Effector memory CD8-positive, alpha-beta T cell (primary cell): ENCODE measurements at regions not wholly inside any gene's neighbourhood (a gene's known extent, or its start where the extent isn't known, plus 50 kb on each side); places are given as distances from the start of the nearest gene placed in this dataset.

Experiments used
- ATAC-seq: fragments of 150-1000 bp; cut with Tn5 transposase; replicated peaks from 2 replicates; pipeline ENCODE4 v1.10.0; 2021; ENCODE audit warnings: mild to moderate bottlenecking, moderate library complexity
- DNase-seq, 3 experiments: peaks; one replicate each; pipeline ENCODE4 v3.0.0; 2021
- H3K27ac Mint-ChIP-seq, 2 donors: one replicate each; pipeline ENCODE4 v1.8.0; 2022; ENCODE audit warnings: mild to moderate bottlenecking in 2 of 2, mixed read lengths in 2 of 2, moderate library complexity in 2 of 2
- H3K27me3 Mint-ChIP-seq, 2 donors: one replicate each; pipeline ENCODE4 v1.8.0; 2022; ENCODE audit warnings: mixed read lengths in 2 of 2
- H3K36me3 Mint-ChIP-seq: one replicate; pipeline ENCODE4 v1.8.0; 2022; ENCODE audit warnings: mild to moderate bottlenecking, moderate library complexity, mixed read lengths; ENCODE audit not compliant: insufficient read depth
- H3K4me1 Mint-ChIP-seq, 2 donors: one replicate each; pipeline ENCODE4 v1.8.0; 2022; ENCODE audit warnings: low read depth in 2 of 2, mixed read lengths in 2 of 2
- H3K4me3 Mint-ChIP-seq, 2 donors: one replicate each; pipeline ENCODE4 v1.8.0; 2022; ENCODE audit warnings: mild to moderate bottlenecking in 2 of 2, mixed read lengths in 2 of 2, moderate library complexity in 2 of 2
- H3K9me3 Mint-ChIP-seq, 2 donors: one replicate each; pipeline ENCODE4 v1.8.0; 2022; ENCODE audit warnings: mixed read lengths in 2 of 2

- H3K27me3 Mint-ChIP-seq = no peaks in the 10 kb centered on the region
- ATAC-seq (no peak), DNase-seq (no peak)
- H3K4me1 Mint-ChIP-seq = no peaks in the 10 kb centered on the region
- H3K4me3 Mint-ChIP-seq = no peak overlapping the region
- H3K27ac Mint-ChIP-seq = peak overlapping the region in 1 of 2 donors; percentile 41
- H3K36me3 Mint-ChIP-seq = no peaks in the 10 kb centered on the region
- no peaks in the 10 kb centered on the region for H3K9me3 Mint-ChIP-seq
Measured at GRCh38 chr2:113838744-113839444, 51.0 kb upstream of the ACTR3 start.

GRCh38 chr2:113838277-113838676 lies 51.6 kb upstream of the ACTR3 start:
- H3K36me3 Mint-ChIP-seq = no peaks in the 10 kb centered on the region
- DNase-seq (no peak), ATAC-seq (no peak)
- H3K27ac Mint-ChIP-seq = no peak overlapping the region
- no peaks in the 10 kb centered on the region for H3K27me3 Mint-ChIP-seq
- no peak overlapping the region for H3K4me3 Mint-ChIP-seq
- no peaks in the 10 kb centered on the region for H3K4me1 Mint-ChIP-seq
- H3K9me3 Mint-ChIP-seq = no peaks in the 10 kb centered on the region

DNA sequence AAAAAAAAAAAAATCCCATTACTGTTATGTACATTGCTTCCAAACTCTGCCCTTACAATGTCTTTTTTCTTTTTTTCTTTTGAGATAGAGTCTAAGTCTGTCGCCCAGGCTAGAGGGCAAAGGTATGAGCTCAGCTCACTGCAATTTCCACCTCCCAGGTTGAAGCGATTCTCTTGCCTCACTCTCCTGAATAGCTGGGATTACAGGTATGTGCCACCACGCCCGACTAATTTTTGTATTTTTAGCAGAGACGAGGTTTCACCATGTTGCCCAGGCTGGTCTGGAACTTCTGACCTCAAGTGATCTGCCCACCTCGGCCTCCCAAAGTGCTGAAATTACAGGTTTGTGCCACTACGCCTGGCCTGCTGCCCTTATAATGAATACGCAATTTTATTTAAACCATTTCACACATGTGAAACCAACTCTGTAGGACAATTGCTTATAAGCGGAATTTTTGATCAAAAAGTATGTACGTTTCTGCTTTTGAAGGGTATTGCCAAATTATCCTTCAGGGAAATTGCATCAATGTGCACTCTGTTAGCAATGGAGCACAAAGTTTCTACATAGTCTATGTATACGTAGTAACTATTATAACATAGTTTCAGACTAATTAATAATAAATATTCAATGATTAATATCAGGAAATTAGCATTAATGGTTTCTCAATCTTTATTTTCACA lies 55.7 kb upstream of the ACTR3 start:
- Mint-ChIP-seq H3K27me3 (no peaks in the 10 kb centered on the region), H3K36me3 (no peaks in the 10 kb centered on the region), H3K4me1 (no peaks in the 10 kb centered on the region), H3K4me3 (no peak overlapping the region), H3K9me3 (no peaks in the 10 kb centered on the region), H3K27ac (no peak overlapping the region)
- no peak for DNase-seq
- ATAC-seq = no peak

GRCh38 chr2:113832795-113833290 lies 57.0 kb upstream of the ACTR3 start:
- no peaks in the 10 kb centered on the region for H3K4me1 Mint-ChIP-seq
- H3K36me3 Mint-ChIP-seq = no peaks in the 10 kb centered on the region
- no peaks in the 10 kb centered on the region for H3K9me3 Mint-ChIP-seq
- no peak for ATAC-seq
- H3K4me3 Mint-ChIP-seq = no peak overlapping the region
- no peak overlapping the region for H3K27ac Mint-ChIP-seq
- DNase-seq = no peak
- no peaks in the 10 kb centered on the region for H3K27me3 Mint-ChIP-seq

DNA sequence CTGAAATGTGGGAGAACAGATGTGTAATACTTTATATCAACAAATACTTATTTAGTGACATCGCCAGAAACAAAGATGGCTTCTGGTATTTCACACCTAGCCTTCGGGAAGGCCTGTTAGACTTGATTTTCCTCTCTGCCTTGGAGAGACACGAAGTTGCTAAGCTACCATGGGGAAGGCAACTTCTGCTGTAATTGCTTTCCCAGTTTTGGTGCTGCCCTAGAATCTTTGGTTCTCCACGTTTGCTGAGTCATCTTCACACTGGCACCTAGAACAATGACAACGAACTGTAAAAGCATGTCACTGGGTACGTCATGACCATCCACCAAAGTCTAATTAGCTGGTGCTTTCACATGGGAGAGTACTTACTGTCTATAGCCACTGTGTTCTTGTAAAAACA lies 58.7 kb upstream of the ACTR3 start:
- Mint-ChIP-seq H3K27me3 (no peaks in the 10 kb centered on the region), H3K9me3 (no peaks in the 10 kb centered on the region), H3K4me3 (no peak overlapping the region), H3K36me3 (no peaks in the 10 kb centered on the region), H3K27ac (no peak overlapping the region), H3K4me1 (no peaks in the 10 kb centered on the region)
- no peak for DNase-seq
- no peak for ATAC-seq

- Mint-ChIP-seq H3K27me3 (no peaks in the 10 kb centered on the region), H3K36me3 (no peaks in the 10 kb centered on the region), H3K4me3 (no peak overlapping the region), H3K27ac (no peak overlapping the region), H3K9me3 (no peaks in the 10 kb centered on the region), H3K4me1 (no peaks in the 10 kb centered on the region)
- ATAC-seq = no peak
- DNase-seq = no peak
Measured at GRCh38 chr2:113829761-113830160, 60.1 kb upstream of the ACTR3 start.

- H3K27ac Mint-ChIP-seq = no peak overlapping the region
- ATAC-seq = no peak
- H3K9me3 Mint-ChIP-seq = no peaks in the 10 kb centered on the region
- no peak for DNase-seq
- H3K36me3 Mint-ChIP-seq = no peaks in the 10 kb centered on the region
- no peaks in the 10 kb centered on the region for H3K4me1 Mint-ChIP-seq
- no peak overlapping the region for H3K4me3 Mint-ChIP-seq
- no peaks in the 10 kb centered on the region for H3K27me3 Mint-ChIP-seq
Measured at GRCh38 chr2:113829270-113829669, 60.6 kb upstream of the ACTR3 start.

DNA sequence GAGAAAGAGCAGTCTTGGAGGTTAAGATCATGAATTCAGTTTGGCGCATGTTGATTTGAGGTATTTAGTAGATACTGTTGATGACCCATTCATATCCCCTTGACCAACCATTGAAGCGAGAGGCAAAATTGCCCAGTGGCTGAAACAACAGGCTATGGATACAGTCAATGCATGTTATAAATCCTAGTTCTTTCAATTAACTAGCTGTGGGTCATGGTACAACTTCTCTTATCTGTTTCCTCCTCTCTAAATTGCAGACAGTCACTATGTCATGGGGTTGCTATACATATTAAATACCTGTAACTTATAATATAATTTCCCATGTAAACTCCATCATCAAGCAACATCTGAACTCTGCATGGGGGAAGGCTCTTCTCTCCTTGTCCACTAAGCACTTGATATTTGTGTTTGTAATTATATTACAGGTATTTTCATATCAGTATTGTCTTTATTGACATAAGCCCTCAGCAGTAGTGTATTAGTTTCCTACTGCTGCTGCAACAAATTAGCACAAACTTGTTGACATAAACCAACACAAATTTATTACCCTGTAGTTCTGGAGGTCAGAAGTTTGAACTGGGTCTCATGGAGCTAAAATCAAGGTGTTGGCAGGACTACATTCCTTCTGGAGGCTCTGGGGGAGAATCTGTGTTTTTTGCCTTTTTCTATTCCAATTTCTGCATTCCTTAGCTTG lies 61.7 kb upstream of the ACTR3 start:
- H3K9me3 Mint-ChIP-seq = no peaks in the 10 kb centered on the region
- no peaks in the 10 kb centered on the region for H3K4me1 Mint-ChIP-seq
- H3K36me3 Mint-ChIP-seq = no peaks in the 10 kb centered on the region
- H3K4me3 Mint-ChIP-seq = no peak overlapping the region
- no peaks in the 10 kb centered on the region for H3K27me3 Mint-ChIP-seq
- H3K27ac Mint-ChIP-seq = no peak overlapping the region
- ATAC-seq = no peak
- no peak for DNase-seq

GRCh38 chr2:113827426-113827825 lies 62.5 kb upstream of the ACTR3 start:
- H3K4me1 Mint-ChIP-seq = no peaks in the 10 kb centered on the region
- ATAC-seq (no peak), DNase-seq (no peak)
- no peaks in the 10 kb centered on the region for H3K27me3 Mint-ChIP-seq
- H3K36me3 Mint-ChIP-seq = no peaks in the 10 kb centered on the region
- H3K27ac Mint-ChIP-seq = no peak overlapping the region
- no peaks in the 10 kb centered on the region for H3K9me3 Mint-ChIP-seq
- H3K4me3 Mint-ChIP-seq = no peak overlapping the region

- H3K27me3 Mint-ChIP-seq = peaks cover 0 to 5% of the 10 kb centered on the region in 2 donors
- no peak overlapping the region for H3K4me3 Mint-ChIP-seq
- no peaks in the 10 kb centered on the region for H3K4me1 Mint-ChIP-seq
- H3K9me3 Mint-ChIP-seq = no peaks in the 10 kb centered on the region
- no peaks in the 10 kb centered on the region for H3K36me3 Mint-ChIP-seq
- H3K27ac Mint-ChIP-seq = no peak overlapping the region
- ATAC-seq (no peak), DNase-seq (no peak)
Measured at GRCh38 chr2:113826346-113827285, 63.3 kb upstream of the ACTR3 start.

GRCh38 chr2:113823716-113824595 lies 65.9 kb upstream of the ACTR3 start:
- peaks cover 0 to 8% of the 10 kb centered on the region in 2 donors for H3K27me3 Mint-ChIP-seq
- H3K27ac Mint-ChIP-seq = no peak overlapping the region
- no peaks in the 10 kb centered on the region for H3K9me3 Mint-ChIP-seq
- ATAC-seq (no peak), DNase-seq (no peak)
- H3K36me3 Mint-ChIP-seq = no peaks in the 10 kb centered on the region
- no peak overlapping the region for H3K4me3 Mint-ChIP-seq
- H3K4me1 Mint-ChIP-seq = no peaks in the 10 kb centered on the region

DNA sequence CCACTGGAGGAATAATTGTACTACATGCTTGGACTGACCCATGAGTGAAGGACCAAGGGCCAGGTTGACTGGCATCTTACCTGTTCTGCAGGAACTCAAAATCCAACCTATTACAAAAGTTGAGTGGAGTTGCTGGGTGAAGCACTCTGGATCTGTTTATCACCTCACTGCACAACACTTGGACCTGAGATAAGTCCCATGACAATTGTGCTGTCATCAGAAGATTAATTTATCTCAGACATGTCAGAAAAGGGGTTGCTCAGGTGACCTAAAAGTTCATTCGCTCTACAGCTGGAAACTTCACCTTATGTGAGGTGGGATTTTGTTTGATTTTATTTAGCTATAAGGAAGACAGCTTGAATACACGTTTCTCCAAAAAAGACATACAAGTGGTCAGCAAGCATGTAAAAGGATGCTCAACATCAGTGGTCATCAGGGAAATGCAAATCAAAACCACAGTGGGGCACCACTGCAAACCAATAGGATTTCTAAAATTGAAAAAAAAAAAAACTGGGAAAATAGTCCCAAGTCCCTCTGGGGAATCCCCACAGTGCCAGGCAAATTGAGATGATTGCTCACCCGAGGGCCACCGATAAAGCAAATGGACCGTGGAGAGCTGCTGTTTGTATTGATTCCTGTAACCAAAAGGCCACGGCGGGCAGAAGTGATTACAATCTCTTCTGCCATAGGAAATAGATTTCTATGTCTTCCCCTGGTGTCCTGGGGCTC lies 65.8 kb upstream of the SLC35F5 start:
- Mint-ChIP-seq H3K9me3 (no peaks in the 10 kb centered on the region), H3K36me3 (no peaks in the 10 kb centered on the region), H3K4me3 (no peak overlapping the region), H3K27me3 (peaks cover 0 to 8% of the 10 kb centered on the region in 2 donors), H3K27ac (no peak overlapping the region), H3K4me1 (no peaks in the 10 kb centered on the region)
- DNase-seq = no peak
- ATAC-seq = no peak
